ENCODE measurements at regions not wholly inside any gene's neighbourhood (a gene's known extent, or its start where the extent isn't known, plus 50 kb on each side); places are given as distances from the start of the nearest gene placed in this dataset.

- no peak overlapping the region for H2AFZ ChIP-seq (ENCODE audit: low read depth, low read length, poor library complexity, severe bottlenecking)
- H3K9me2 ChIP-seq (ENCODE audit: insufficient read depth): no peaks in the 10 kb centered on the region
- ChIA-PET CTCF (no interaction called here), RAD21 (ENCODE audit: low non-redundant PET in 1 of 2, low total read pairs in 2 of 2, uncharacterized antibody in 2 of 2, unreplicated experiment in 2 of 2) (no interaction called here), POLR2A (no interaction called here)
- DNase-seq (ENCODE audit: low read depth, low spot score) (no peak), ATAC-seq (no peak)
- no peaks in the 10 kb centered on the region for H3K4me1 ChIP-seq (ENCODE audit: control insufficient read depth in 1 of 2, insufficient read depth in 2 of 2, low read length in 2 of 2)
- no peaks in the 10 kb centered on the region for H3K36me3 ChIP-seq (ENCODE audit: control insufficient read depth in 1 of 2, insufficient read depth in 2 of 2, low read length in 2 of 2)
- H3K9me3 ChIP-seq (ENCODE audit: control insufficient read depth in 1 of 2, insufficient read depth in 1 of 2, low read depth in 1 of 2, low read length in 2 of 2): no peaks in the 10 kb centered on the region
- H3K27me3 ChIP-seq (ENCODE audit: insufficient read depth, low read length): peaks cover 5% of the 10 kb centered on the region; the same call in 1 of the 2 replicates
- H3K27ac ChIP-seq (ENCODE audit: low read depth, low read length): no peak overlapping the region
- H3K79me2 ChIP-seq (ENCODE audit: insufficient read depth, low read length): no peaks in the 10 kb centered on the region
- no peak overlapping the region for H3K9ac ChIP-seq (ENCODE audit: low read length)
- BruUV-seq (replicated peaks): no TSS peak
- H3K4me2 ChIP-seq (ENCODE audit: low read length): no peak overlapping the region
- H4K20me1 ChIP-seq (ENCODE audit: insufficient read depth): no peaks in the 10 kb centered on the region
- TF ChIP-seq SIN3A (IDR thresholded peaks at IDR 0.05; ENCODE audit: low read depth): no peak
- no peak for TF ChIP-seq ZNF274 (IDR thresholded peaks at IDR 0.05; ENCODE audit: low read depth, low read length)
- intact Hi-C loops (cut with micrococcal nuclease): no loop called here
- H3K4me3 ChIP-seq (replicated peaks in 1 of 2; ENCODE audit: low read depth in 1 of 2, low read length in 2 of 2): no peak overlapping the region
Measured at GRCh38 chr2:104766683-104767082, 87.2 kb upstream of the POU3F3 start.

DNA sequence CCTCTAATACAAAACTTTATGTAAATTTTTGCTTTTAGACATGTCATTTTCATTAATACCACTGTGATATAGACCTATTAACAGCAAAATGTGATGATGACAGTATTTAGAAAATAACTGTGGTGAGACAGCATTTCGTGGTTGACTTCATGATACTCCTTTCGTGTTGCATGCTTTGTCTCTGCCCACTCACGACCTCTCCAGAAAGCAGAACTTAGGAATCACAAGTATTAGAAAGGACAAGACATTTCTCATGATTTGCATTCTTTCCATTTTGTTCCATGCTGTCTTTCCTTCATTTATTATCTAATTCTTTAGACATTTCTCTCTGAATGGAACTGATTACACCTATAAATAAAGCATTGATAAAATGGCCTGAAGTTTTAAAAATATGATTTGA lies 85.2 kb upstream of the POU3F3 start:
- CTCF ChIA-PET: no interaction called here
- ATAC-seq (no peak), DNase-seq (ENCODE audit: low read depth, low spot score) (no peak)
- RAD21 ChIA-PET (ENCODE audit: low non-redundant PET in 1 of 2, low total read pairs in 2 of 2, uncharacterized antibody in 2 of 2, unreplicated experiment in 2 of 2): no interaction called here
- Histone ChIP-seq H3K4me2 (ENCODE audit: low read length) (no peak overlapping the region), H3K4me3 (replicated peaks in 1 of 2; ENCODE audit: low read depth in 1 of 2, low read length in 2 of 2) (no peak overlapping the region), H3K27ac (ENCODE audit: low read depth, low read length) (no peak overlapping the region), H3K27me3 (ENCODE audit: insufficient read depth, low read length) (no peaks in the 10 kb centered on the region), H3K9me2 (ENCODE audit: insufficient read depth) (no peaks in the 10 kb centered on the region), H2AFZ (ENCODE audit: low read depth, low read length, poor library complexity, severe bottlenecking) (no peak overlapping the region), H4K20me1 (ENCODE audit: insufficient read depth) (no peaks in the 10 kb centered on the region), H3K9ac (ENCODE audit: low read length) (no peak overlapping the region), H3K79me2 (ENCODE audit: insufficient read depth, low read length) (no peaks in the 10 kb centered on the region), H3K4me1 (ENCODE audit: control insufficient read depth in 1 of 2, insufficient read depth in 2 of 2, low read length in 2 of 2) (no peaks in the 10 kb centered on the region), H3K9me3 (ENCODE audit: control insufficient read depth in 1 of 2, insufficient read depth in 1 of 2, low read depth in 1 of 2, low read length in 2 of 2) (no peaks in the 10 kb centered on the region), H3K36me3 (ENCODE audit: control insufficient read depth in 1 of 2, insufficient read depth in 2 of 2, low read length in 2 of 2) (no peaks in the 10 kb centered on the region)
- POLR2A ChIA-PET: no interaction called here
- no TSS peak for BruUV-seq (replicated peaks)
- TF ChIP-seq JUND (IDR thresholded peaks at IDR 0.05): no peak
- no peak for TF ChIP-seq YY1 (IDR thresholded peaks at IDR 0.05; ENCODE audit: extremely low read depth, insufficient replicate concordance, low read depth, low read length)
- TF ChIP-seq, protein P1, sequence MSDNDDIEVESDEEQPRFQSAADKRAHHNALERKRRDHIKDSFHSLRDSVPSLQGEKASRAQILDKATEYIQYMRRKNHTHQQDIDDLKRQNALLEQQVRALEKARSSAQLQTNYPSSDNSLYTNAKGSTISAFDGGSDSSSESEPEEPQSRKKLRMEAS (IDR thresholded peaks at IDR 0.05): no peak
- no peak for TF ChIP-seq SRF (IDR thresholded peaks at IDR 0.05; ENCODE audit: low read depth)
- no peak for TF ChIP-seq ZBTB33 (IDR thresholded peaks at IDR 0.05; ENCODE audit: extremely low read depth, insufficient replicate concordance, low read length)
- no peak for TF ChIP-seq EZH2phosphoT487 (IDR thresholded peaks at IDR 0.05; ENCODE audit: borderline replicate concordance)
- no peak for TF ChIP-seq ZNF274 (IDR thresholded peaks at IDR 0.05; ENCODE audit: low read depth, low read length)
- TF ChIP-seq, protein P2, sequence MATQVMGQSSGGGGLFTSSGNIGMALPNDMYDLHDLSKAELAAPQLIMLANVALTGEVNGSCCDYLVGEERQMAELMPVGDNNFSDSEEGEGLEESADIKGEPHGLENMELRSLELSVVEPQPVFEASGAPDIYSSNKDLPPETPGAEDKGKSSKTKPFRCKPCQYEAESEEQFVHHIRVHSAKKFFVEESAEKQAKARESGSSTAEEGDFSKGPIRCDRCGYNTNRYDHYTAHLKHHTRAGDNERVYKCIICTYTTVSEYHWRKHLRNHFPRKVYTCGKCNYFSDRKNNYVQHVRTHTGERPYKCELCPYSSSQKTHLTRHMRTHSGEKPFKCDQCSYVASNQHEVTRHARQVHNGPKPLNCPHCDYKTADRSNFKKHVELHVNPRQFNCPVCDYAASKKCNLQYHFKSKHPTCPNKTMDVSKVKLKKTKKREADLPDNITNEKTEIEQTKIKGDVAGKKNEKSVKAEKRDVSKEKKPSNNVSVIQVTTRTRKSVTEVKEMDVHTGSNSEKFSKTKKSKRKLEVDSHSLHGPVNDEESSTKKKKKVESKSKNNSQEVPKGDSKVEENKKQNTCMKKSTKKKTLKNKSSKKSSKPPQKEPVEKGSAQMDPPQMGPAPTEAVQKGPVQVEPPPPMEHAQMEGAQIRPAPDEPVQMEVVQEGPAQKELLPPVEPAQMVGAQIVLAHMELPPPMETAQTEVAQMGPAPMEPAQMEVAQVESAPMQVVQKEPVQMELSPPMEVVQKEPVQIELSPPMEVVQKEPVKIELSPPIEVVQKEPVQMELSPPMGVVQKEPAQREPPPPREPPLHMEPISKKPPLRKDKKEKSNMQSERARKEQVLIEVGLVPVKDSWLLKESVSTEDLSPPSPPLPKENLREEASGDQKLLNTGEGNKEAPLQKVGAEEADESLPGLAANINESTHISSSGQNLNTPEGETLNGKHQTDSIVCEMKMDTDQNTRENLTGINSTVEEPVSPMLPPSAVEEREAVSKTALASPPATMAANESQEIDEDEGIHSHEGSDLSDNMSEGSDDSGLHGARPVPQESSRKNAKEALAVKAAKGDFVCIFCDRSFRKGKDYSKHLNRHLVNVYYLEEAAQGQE (IDR thresholded peaks at IDR 0.05; ENCODE audit: low read depth): no peak
- no peak for TF ChIP-seq TCF7L2 (IDR thresholded peaks at IDR 0.05; ENCODE audit: borderline replicate concordance, extremely low read depth, insufficient read depth, insufficient read length)
- intact Hi-C loops (cut with micrococcal nuclease): no loop called here
